K562 (cell line): ENCODE measurements at regions not wholly inside any gene's neighbourhood (a gene's known extent, or its start where the extent isn't known, plus 50 kb on each side); places are given as distances from the start of the nearest gene placed in this dataset.

Source experiments
- ATAC-seq: fragments of 200-7000 bp; cut with Tn5 transposase; 3 replicates; pipeline ENCODE4 v1.9.1; 2020; ENCODE audit warnings: moderate library complexity
- BruUV-seq: library from RNA; stranded (reverse); fragments of 400-500 nt; replicated peaks from 2 replicates; lab custom pipeline; 2021; lab: Mats Ljungman, UMichigan
- CTCF ChIA-PET: fragments of 300-600 bp; formaldehyde crosslinking; extraction: SDS; loops from one replicate; lab custom pipeline; 2021; ENCODE audit warnings: low intra/inter-chr PET ratio; lab: Yijun Ruan, JAX
- POLR2A ChIA-PET: fragments of 300-600, 350-650 bp; sonication (Branson Sonifier 250); formaldehyde crosslinking; extraction: SDS; loops from one replicate; lab custom pipeline; 2021; ENCODE audit warnings: antibody characterized with exemption, inconsistent platforms; lab: Yijun Ruan, JAX
- DNase-seq, 4 experiments: peaks; one replicate each; pipeline versions ENCODE4 v3.0.0 to v3.0.0-alpha.2; 2011 to 2018; ENCODE audit warnings: low spot score in 3 of 4, mixed read lengths in 3 of 4; ENCODE audit errors: extremely low read depth in 1 of 4
- FAIRE-seq: peaks from 2 replicates; lab custom pipeline; 2011; peaks lifted over from hg19 to GRCh38; lab: Jason Lieb, UNC
- H2AFZ ChIP-seq: 2 replicates; pipeline ENCODE4 v1.6.0; 2011; ENCODE audit warnings: low read depth, low read length, control low read depth, inconsistent platforms
- H3K27ac ChIP-seq: fragments of 200-600 bp; 3 replicates; pipeline ENCODE4 v1.8.0; 2011; ENCODE audit warnings: low read depth, mild to moderate bottlenecking, control low read depth, inconsistent platforms, low read length, moderate library complexity, mixed read lengths; ENCODE audit errors: extremely low read depth
- H3K27me3 ChIP-seq, 2 experiments: fragments of 300-600 bp in 1 of 2; 2 replicates in 1 of 2; 3 replicates in 1 of 2; pipeline versions ENCODE4 v1.6.0 to v1.8.0; 2011; ENCODE audit warnings: inconsistent platforms in 2 of 2, low read length in 2 of 2, mild to moderate bottlenecking in 1 of 2, mixed read lengths in 1 of 2, moderate library complexity in 1 of 2; ENCODE audit not compliant: control insufficient read depth in 2 of 2, insufficient read depth in 2 of 2
- H3K36me3 ChIP-seq: fragments of 300-600 bp; 3 replicates; pipeline ENCODE4 v1.8.0; 2011; ENCODE audit warnings: mild to moderate bottlenecking, low read length, inconsistent platforms; ENCODE audit not compliant: control insufficient read depth, insufficient read depth
- H3K4me1 ChIP-seq, 2 experiments: fragments of 200-600 bp in 1 of 2; replicated peaks in 1 of 2; 2 replicates in 1 of 2; 3 replicates in 1 of 2; pipeline versions ENCODE4 v1.5.1 to v1.8.0; 2011; ENCODE audit warnings: inconsistent platforms in 2 of 2, low read length in 2 of 2, mild to moderate bottlenecking in 1 of 2, mixed read lengths in 1 of 2, moderate library complexity in 1 of 2; ENCODE audit not compliant: control insufficient read depth in 2 of 2, insufficient read depth in 2 of 2
- H3K4me2 ChIP-seq: 2 replicates; pipeline ENCODE4 v1.6.1; 2011; ENCODE audit warnings: low read length, control low read depth, inconsistent platforms, mixed read lengths; ENCODE audit not compliant: insufficient read depth
- H3K4me3 ChIP-seq: fragments of 200-600 bp; sonication (generic), shearing (Covaris generic); 2 replicates; pipeline ENCODE4 v1.5.1; 2016; ENCODE audit warnings: control low read depth, inconsistent platforms
- H3K79me2 ChIP-seq: fragments of 200-600 bp; 3 replicates; pipeline ENCODE4 v1.8.0; 2011; ENCODE audit warnings: low read length, inconsistent platforms; ENCODE audit not compliant: control insufficient read depth, insufficient read depth
- H3K9ac ChIP-seq, 2 experiments: 2 replicates each; pipeline versions ENCODE4 v1.6.0 to v1.6.1; 2011; ENCODE audit warnings: low read depth in 2 of 2, low read length in 2 of 2, control low read depth in 1 of 2, inconsistent platforms in 1 of 2, mild to moderate bottlenecking in 1 of 2, mixed read lengths in 1 of 2; ENCODE audit not compliant: insufficient read depth in 1 of 2
- H3K9me1 ChIP-seq: one replicate; pipeline ENCODE4 v1.6.0; 2011; ENCODE audit warnings: inconsistent platforms, mild to moderate bottlenecking, low read length, moderate library complexity; ENCODE audit not compliant: control insufficient read depth, insufficient read depth
- H3K9me3 ChIP-seq: replicated peaks from 2 replicates; pipeline ENCODE4 v1.5.1; 2011; ENCODE audit warnings: low read depth, low read length, inconsistent platforms; ENCODE audit not compliant: control insufficient read depth, insufficient read depth
- H4K20me1 ChIP-seq: replicated peaks from 2 replicates; pipeline ENCODE4 v1.6.1; 2011; ENCODE audit warnings: low read length, inconsistent platforms, mixed read lengths; ENCODE audit not compliant: control insufficient read depth, insufficient read depth
- CBX8 ChIP-seq: fragments of 200-600 bp; sonication (generic); IDR thresholded peaks from 2 replicates; pipeline ENCODE4 v1.6.1; 2012; ENCODE audit warnings: borderline replicate concordance, mixed run types, low read depth, mild to moderate bottlenecking, moderate library complexity, mixed read lengths, low read length, control low read depth, inconsistent platforms; ENCODE audit not compliant: poor library complexity, severe bottlenecking; ENCODE audit errors: extremely low read depth
- CTBP1 ChIP-seq: fragments of 450-650 bp; IDR thresholded peaks from 2 replicates; pipeline ENCODE4 v1.6.1; 2016; ENCODE audit warnings: borderline replicate concordance
- E2F8 ChIP-seq: fragments of 450-650 bp; IDR thresholded peaks from 2 replicates; pipeline ENCODE4 v1.7.1; 2018; ENCODE audit warnings: mild to moderate bottlenecking, low read depth; ENCODE audit not compliant: partially characterized antibody
- ETV1 ChIP-seq: fragments of 450-650 bp; conservative IDR thresholded peaks from 2 replicates; pipeline ENCODE4 v1.6.1; 2016; ENCODE audit warnings: missing genetic modification characterization, control low read depth, low read depth, missing compliant biosample characterization
- FOXO4 ChIP-seq: fragments of 450-650 bp; formaldehyde crosslinking; IDR thresholded peaks from 2 replicates; pipeline ENCODE4 v1.4.0; 2020; ENCODE audit warnings: mild to moderate bottlenecking, moderate library complexity
- PCBP1 ChIP-seq: fragments of 200-400 bp; formaldehyde crosslinking; IDR thresholded peaks from 2 replicates; pipeline ENCODE4 v1.6.1; 2018; ENCODE audit warnings: mild to moderate bottlenecking, low read depth, low read length; ENCODE audit not compliant: poor library complexity, severe bottlenecking
- PTTG1 ChIP-seq: fragments of 450-650 bp; IDR thresholded peaks from 2 replicates; pipeline ENCODE4 v1.6.1; 2016; ENCODE audit warnings: low read depth, mild to moderate bottlenecking, missing genetic modification characterization, missing compliant biosample characterization
- ZNF121 ChIP-seq: sonication (generic); formaldehyde crosslinking; conservative IDR thresholded peaks from 2 replicates; pipeline ENCODE4 v1.8.0; 2022; ENCODE audit warnings: missing genetic modification reagents
- WGBS: fragments of 100-300 bp; shearing (Covaris generic); methylation state at CpG from one replicate; pipeline ENCODE4 v1.1.6; 2016; ENCODE audit warnings: low coverage, mixed read lengths; ENCODE audit not compliant: insufficient coverage; ENCODE audit errors: missing lambda C conversion rate; 5-methylcytosine and 5-hydroxymethylcytosine counted together
- in situ Hi-C: fragments of 300-500 bp; cut with MboI; formaldehyde crosslinking; loops from 4 replicates; pipeline ENCODE4 v1.15.0; 2018; ENCODE audit warnings: inconsistent platforms, mixed read lengths
- intact Hi-C: fragments of 100-400 bp; cut with micrococcal nuclease; formaldehyde crosslinking; loops from 2 replicates; pipeline ENCODE4 v1.14.2; 2022

- no peak overlapping the region for H3K4me2 ChIP-seq
- no TSS peak for BruUV-seq
- ATAC-seq: no peak
- no peaks in the 10 kb centered on the region for H3K27me3 ChIP-seq
- H3K79me2 ChIP-seq: no peaks in the 10 kb centered on the region
- H3K4me1 ChIP-seq: no peaks in the 10 kb centered on the region
- CTCF ChIA-PET: no interaction called here
- H3K27ac ChIP-seq: no peak overlapping the region
- TF ChIP-seq PTTG1 (tag) (no peak), PCBP1 (no peak), FOXO4 (CRISPR knock-in tag) (no peak), CTBP1 (no peak), CBX8 (no peak), ZNF121 (CRISPR knock-in tag) (no peak), ETV1 (tag) (no peak), E2F8 (no peak)
- TF ChIP-seq, all 486 proteins: peak for 0
- in situ Hi-C loops (no loop called here), intact Hi-C loops (no loop called here)
- POLR2A ChIA-PET: no interaction called here
- no peaks in the 10 kb centered on the region for H3K36me3 ChIP-seq
- WGBS: 0% methylated on average over 2 of the region's 2 CpGs
- no peak overlapping the region for H3K4me3 ChIP-seq
- H4K20me1 ChIP-seq: no peaks in the 10 kb centered on the region
- FAIRE-seq: no peak
- no peak for DNase-seq
- no peaks in the 10 kb centered on the region for H3K9me1 ChIP-seq
- H3K9ac ChIP-seq: no peak overlapping the region
- H2AFZ ChIP-seq: no peak overlapping the region
- no peaks in the 10 kb centered on the region for H3K9me3 ChIP-seq
These were observed 1164.7 kb upstream of the CDH8 start for GRCh38 chr16:63200940-63201339.
